ENCODE measurements at regions not wholly inside any gene's neighbourhood (a gene's known extent, or its start where the extent isn't known, plus 50 kb on each side); places are given as distances from the start of the nearest gene placed in this dataset.

DNA sequence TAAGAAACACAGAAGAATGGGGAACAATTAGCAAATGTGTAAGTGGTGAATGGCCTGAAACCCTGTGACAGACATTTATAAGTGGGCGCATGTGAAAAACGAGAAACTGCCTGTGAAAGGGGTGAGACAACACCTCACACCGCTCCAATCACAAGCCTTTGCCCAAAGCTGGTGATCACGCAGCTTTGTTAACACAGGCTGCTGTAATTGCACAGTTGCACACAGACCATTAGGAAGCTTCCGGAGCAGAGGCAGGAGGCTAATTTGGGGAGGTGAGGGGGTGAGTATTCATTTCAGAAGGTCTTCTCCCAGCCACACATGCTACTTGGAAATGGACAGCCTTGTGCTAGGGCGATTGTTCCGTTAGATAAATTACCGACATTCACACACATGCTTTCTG is 294.0 kb downstream of the MED10 start:
- 94 to 99% methylated on average over 8 of the region's 8 CpGs for WGBS, 2 donors
- no peaks in the 10 kb centered on the region for H3K27me3 ChIP-seq (ENCODE audit: control insufficient read depth in 1 of 2, insufficient read depth in 2 of 2, low read length in 1 of 2)
- H3K4me3 ChIP-seq (ENCODE audit: low read length in 2 of 2) = no peak overlapping the region
- H3K27ac ChIP-seq (ENCODE audit: low read depth in 1 of 2, low read length in 2 of 2) = no peak overlapping the region
- no peak for ATAC-seq (ENCODE audit: low FRiP score)
- intact Hi-C loops (cut with DNase I) = no loop called here
- no peaks in the 10 kb centered on the region for H3K36me3 ChIP-seq (ENCODE audit: control insufficient read depth in 1 of 2, insufficient read depth in 2 of 2, low read length in 1 of 2)
- no peaks in the 10 kb centered on the region for H3K4me1 ChIP-seq (ENCODE audit: control insufficient read depth in 1 of 2, insufficient read depth in 2 of 2, low read length in 2 of 2)
- no peak for DNase-seq
- no peaks in the 10 kb centered on the region for H3K9me3 ChIP-seq (ENCODE audit: control insufficient read depth, low read length)

DNA sequence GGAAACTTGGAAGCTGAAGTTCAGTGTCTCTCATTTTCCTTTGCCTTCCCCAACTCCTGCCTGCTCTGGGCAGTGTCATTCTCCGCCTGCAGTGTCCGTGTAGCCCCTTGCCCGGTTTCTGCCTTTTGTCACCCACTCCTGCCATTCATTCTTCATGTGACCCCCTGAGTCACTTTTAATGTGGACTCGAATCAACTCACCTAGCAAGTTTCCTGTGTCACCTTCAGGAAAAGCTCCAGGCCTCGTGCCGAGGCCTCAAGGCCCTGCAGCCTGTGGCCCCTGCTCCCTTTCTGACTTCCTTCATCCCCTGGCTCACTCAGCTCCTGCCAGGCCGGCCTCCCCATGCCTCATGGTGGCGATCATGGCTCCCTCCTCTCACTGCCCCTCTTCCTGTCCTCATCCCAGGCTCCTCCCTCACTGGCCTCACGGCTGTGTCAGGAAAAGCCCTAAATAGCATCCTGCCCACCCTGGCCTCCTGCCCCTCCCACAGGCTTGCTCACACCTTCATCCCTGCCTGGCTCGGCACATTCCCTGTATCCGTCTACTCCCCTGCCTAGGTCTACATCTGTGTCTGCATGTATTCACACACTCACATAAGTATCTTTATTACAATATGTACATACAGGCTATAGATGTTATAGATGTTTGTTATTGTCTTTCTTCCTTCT is 294.9 kb downstream of the MED10 start:
- no peak overlapping the region for H3K27ac ChIP-seq (ENCODE audit: low read depth in 1 of 2, low read length in 2 of 2)
- DNase-seq = no peak
- H3K4me3 ChIP-seq (ENCODE audit: low read length in 2 of 2) = no peak overlapping the region
- no peaks in the 10 kb centered on the region for H3K36me3 ChIP-seq (ENCODE audit: control insufficient read depth in 1 of 2, insufficient read depth in 2 of 2, low read length in 1 of 2)
- intact Hi-C loops (cut with DNase I) = no loop called here
- no peaks in the 10 kb centered on the region for H3K27me3 ChIP-seq (ENCODE audit: control insufficient read depth in 1 of 2, insufficient read depth in 2 of 2, low read length in 1 of 2)
- no peaks in the 10 kb centered on the region for H3K9me3 ChIP-seq (ENCODE audit: control insufficient read depth, low read length)
- WGBS, 2 donors = 71 to 76% methylated on average over 11 of the region's 11 CpGs
- no peaks in the 10 kb centered on the region for H3K4me1 ChIP-seq (ENCODE audit: control insufficient read depth in 1 of 2, insufficient read depth in 2 of 2, low read length in 2 of 2)
- no peak for ATAC-seq (ENCODE audit: low FRiP score)

- no peak for ATAC-seq (ENCODE audit: low FRiP score)
- Histone ChIP-seq H3K4me3 (ENCODE audit: low read length in 2 of 2) (no peak overlapping the region), H3K9me3 (ENCODE audit: control insufficient read depth, low read length) (no peaks in the 10 kb centered on the region), H3K36me3 (ENCODE audit: control insufficient read depth in 1 of 2, insufficient read depth in 2 of 2, low read length in 1 of 2) (no peaks in the 10 kb centered on the region), H3K27ac (ENCODE audit: low read depth in 1 of 2, low read length in 2 of 2) (no peak overlapping the region), H3K27me3 (ENCODE audit: control insufficient read depth in 1 of 2, insufficient read depth in 2 of 2, low read length in 1 of 2) (no peaks in the 10 kb centered on the region), H3K4me1 (ENCODE audit: control insufficient read depth in 1 of 2, insufficient read depth in 2 of 2, low read length in 2 of 2) (no peaks in the 10 kb centered on the region)
- intact Hi-C loops (cut with DNase I) = no loop called here
- no peak for DNase-seq
- whole genome bisulfite sequencing, 2 donors = 26 to 37% methylated on average over 2 of the region's 2 CpGs
These were observed 295.7 kb downstream of the MED10 start for GRCh38 chr5:6082685-6083084.

- ATAC-seq (ENCODE audit: low FRiP score) (no peak), DNase-seq (no peak)
- no peaks in the 10 kb centered on the region for H3K4me1 ChIP-seq (ENCODE audit: control insufficient read depth in 1 of 2, insufficient read depth in 2 of 2, low read length in 2 of 2)
- intact Hi-C loops (cut with DNase I) = no loop called here
- H3K27me3 ChIP-seq (ENCODE audit: control insufficient read depth in 1 of 2, insufficient read depth in 2 of 2, low read length in 1 of 2) = peaks cover 0 to 2% of the 10 kb centered on the region in 2 donors
- no peaks in the 10 kb centered on the region for H3K9me3 ChIP-seq (ENCODE audit: control insufficient read depth, low read length)
- H3K27ac ChIP-seq (ENCODE audit: low read depth in 1 of 2, low read length in 2 of 2) = no peak overlapping the region
- H3K36me3 ChIP-seq (ENCODE audit: control insufficient read depth in 1 of 2, insufficient read depth in 2 of 2, low read length in 1 of 2) = no peaks in the 10 kb centered on the region
- H3K4me3 ChIP-seq (ENCODE audit: low read length in 2 of 2) = no peak overlapping the region
- WGBS, 2 donors = 91 to 92% methylated on average over 4 of the region's 4 CpGs
These were observed 296.6 kb downstream of the MED10 start for GRCh38 chr5:6081727-6082210.

DNA sequence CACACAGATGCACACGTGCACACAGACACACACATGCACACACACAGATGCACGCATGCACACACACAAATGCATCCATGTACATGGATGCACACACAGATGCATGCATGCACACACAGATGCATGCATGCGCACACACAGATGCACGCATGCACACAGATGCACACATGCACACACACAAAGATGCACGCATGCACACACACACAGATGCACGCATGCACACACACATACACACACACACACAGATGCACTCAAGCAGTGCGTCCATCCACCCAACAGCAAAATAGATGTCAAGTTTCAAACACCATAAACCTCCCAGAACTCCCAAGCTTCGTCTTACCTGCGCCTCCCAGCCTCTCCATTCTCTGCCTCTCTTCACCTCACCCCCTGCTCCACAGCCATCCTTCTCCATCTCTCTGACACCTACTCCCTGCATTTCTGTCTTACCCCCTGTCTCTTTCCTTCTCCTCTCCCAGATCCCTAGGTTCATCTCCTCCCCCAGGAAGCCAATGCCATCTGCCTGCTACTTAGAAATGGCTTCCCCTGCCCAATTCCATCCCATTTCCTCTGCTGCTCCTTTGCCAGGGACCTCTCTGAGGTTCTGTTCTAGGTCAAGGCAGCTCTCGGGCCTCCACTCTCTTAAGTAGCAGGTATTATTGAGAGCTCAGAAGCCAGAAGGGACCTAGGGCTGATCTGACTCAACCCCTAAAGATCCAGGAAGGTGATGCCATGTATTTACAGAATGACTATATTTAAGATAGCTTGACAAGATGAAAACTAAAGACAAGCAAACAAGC is 297.2 kb downstream of the MED10 start:
- WGBS, 2 donors = 95 to 96% methylated on average over 10 of the region's 10 CpGs
- peaks cover 0 to 2% of the 10 kb centered on the region in 2 donors for H3K27me3 ChIP-seq (ENCODE audit: control insufficient read depth in 1 of 2, insufficient read depth in 2 of 2, low read length in 1 of 2)
- intact Hi-C loops (cut with DNase I) = no loop called here
- no peak overlapping the region for H3K27ac ChIP-seq (ENCODE audit: low read depth in 1 of 2, low read length in 2 of 2)
- H3K9me3 ChIP-seq (ENCODE audit: control insufficient read depth, low read length) = no peaks in the 10 kb centered on the region
- DNase-seq (no peak), ATAC-seq (ENCODE audit: low FRiP score) (no peak)
- H3K4me3 ChIP-seq (ENCODE audit: low read length in 2 of 2) = no peak overlapping the region
- no peaks in the 10 kb centered on the region for H3K36me3 ChIP-seq (ENCODE audit: control insufficient read depth in 1 of 2, insufficient read depth in 2 of 2, low read length in 1 of 2)
- H3K4me1 ChIP-seq (ENCODE audit: control insufficient read depth in 1 of 2, insufficient read depth in 2 of 2, low read length in 2 of 2) = no peaks in the 10 kb centered on the region

DNA sequence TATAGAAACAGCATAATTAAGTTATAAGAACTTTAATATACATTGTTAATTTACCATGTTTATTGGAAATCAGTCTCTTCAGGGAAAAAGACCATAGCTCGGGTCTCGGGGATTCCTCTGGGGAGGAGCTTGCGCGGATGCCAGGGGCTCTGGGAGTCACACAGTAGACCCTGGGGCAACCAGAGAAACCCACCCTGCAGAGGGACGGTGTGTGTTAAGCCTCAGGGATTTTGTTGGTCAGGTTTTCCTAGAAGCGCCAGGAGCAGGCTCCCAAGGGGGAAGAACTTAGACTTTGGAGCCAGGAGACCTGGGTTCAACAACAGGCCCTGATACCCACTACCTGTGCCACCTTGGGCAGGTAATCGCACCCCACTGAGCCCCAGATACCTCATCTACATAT is 297.9 kb downstream of the MED10 start:
- intact Hi-C loops (cut with DNase I) = no loop called here
- H3K27ac ChIP-seq (ENCODE audit: low read depth in 1 of 2, low read length in 2 of 2) = no peak overlapping the region
- DNase-seq = no peak
- peaks cover 0 to 2% of the 10 kb centered on the region in 2 donors for H3K27me3 ChIP-seq (ENCODE audit: control insufficient read depth in 1 of 2, insufficient read depth in 2 of 2, low read length in 1 of 2)
- H3K4me1 ChIP-seq (ENCODE audit: control insufficient read depth in 1 of 2, insufficient read depth in 2 of 2, low read length in 2 of 2) = no peaks in the 10 kb centered on the region
- 95% methylated on average over 7 of the region's 7 CpGs for WGBS, 2 donors
- H3K36me3 ChIP-seq (ENCODE audit: control insufficient read depth in 1 of 2, insufficient read depth in 2 of 2, low read length in 1 of 2) = no peaks in the 10 kb centered on the region
- no peaks in the 10 kb centered on the region for H3K9me3 ChIP-seq (ENCODE audit: control insufficient read depth, low read length)
- no peak overlapping the region for H3K4me3 ChIP-seq (ENCODE audit: low read length in 2 of 2)
- no peak for ATAC-seq (ENCODE audit: low FRiP score)

DNA sequence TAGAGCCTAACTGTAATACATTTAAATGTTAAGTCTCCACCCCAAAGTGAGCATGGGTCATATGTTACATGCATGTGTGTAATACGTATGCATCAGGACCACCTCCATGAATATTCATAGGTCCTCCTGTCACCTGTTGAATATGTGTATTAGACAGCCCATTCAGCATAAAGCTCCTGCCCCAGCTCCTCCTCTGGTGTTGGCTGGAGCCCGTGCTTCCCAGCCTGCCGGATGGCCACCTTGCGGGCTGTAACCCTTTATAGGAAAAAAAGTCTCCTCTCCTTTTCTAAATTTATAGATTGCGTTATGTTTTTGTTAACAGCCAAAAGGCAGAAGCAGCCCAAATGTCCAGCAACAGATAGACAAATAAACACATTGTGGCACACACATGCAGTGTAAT is 299.5 kb downstream of the MED10 start:
- 87 to 89% methylated on average over 5 of the region's 5 CpGs for WGBS, 2 donors

DNA sequence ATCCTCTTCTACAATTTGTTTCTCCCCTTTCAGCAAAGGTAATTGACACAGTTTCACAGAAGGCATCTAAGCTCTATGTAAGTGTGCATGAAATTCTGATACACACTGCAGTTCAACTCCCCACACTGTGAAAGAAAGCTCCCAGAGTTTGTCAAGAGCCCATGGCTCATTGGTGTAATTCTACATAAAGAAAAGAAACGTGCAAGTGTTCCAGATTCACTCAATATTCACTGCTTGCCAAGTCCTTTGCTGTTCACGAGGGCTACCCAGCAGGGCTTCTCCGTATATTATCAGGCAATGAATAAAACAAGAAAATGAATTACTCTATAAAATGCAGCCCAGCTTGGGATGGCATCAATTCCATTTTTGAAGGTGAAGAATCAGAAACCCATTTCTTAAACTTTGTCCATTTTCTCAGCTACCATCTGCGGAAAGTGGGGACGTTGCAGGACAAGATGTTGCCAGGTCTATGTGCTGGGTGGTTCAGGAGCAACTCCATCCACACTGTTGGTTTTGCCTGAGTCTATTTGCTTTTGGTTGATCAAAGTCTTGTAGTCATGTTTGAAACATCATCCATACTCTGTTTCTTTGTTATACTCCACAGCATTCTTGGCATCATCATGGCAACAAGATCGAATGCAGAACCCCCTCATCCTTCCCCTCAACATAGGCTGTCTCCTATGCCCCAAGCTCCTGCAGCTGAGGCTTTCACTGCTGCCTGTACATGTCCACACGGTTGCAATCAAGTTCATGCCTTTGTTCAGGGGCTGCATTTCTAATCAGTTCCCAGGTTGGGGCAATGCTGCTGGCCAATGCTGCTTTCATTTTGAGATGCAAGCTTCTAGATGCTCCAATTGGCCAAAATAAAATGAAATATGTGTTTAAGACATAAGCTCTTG is 301.8 kb downstream of the MED10 start:
- no peaks in the 10 kb centered on the region for H3K36me3 ChIP-seq (ENCODE audit: control insufficient read depth in 1 of 2, insufficient read depth in 2 of 2, low read length in 1 of 2)
- WGBS, 2 donors = 80 to 82% methylated on average over 7 of the region's 7 CpGs
- H3K27ac ChIP-seq (ENCODE audit: low read depth in 1 of 2, low read length in 2 of 2) = no peak overlapping the region
- peaks cover 0 to 2% of the 10 kb centered on the region in 2 donors for H3K27me3 ChIP-seq (ENCODE audit: control insufficient read depth in 1 of 2, insufficient read depth in 2 of 2, low read length in 1 of 2)
- H3K9me3 ChIP-seq (ENCODE audit: control insufficient read depth, low read length) = no peaks in the 10 kb centered on the region
- ATAC-seq (ENCODE audit: low FRiP score) = no peak
- no peak for DNase-seq
- no peaks in the 10 kb centered on the region for H3K4me1 ChIP-seq (ENCODE audit: control insufficient read depth in 1 of 2, insufficient read depth in 2 of 2, low read length in 2 of 2)
- H3K4me3 ChIP-seq (ENCODE audit: low read length in 2 of 2) = no peak overlapping the region
- intact Hi-C loops (cut with DNase I) = no loop called here

More for the DNA sequence above, 299.5 kb downstream of the MED10 start:
- H3K4me3 ChIP-seq (ENCODE audit: low read length in 2 of 2) = no peak overlapping the region
- intact Hi-C loops (cut with DNase I) = no loop called here
- H3K4me1 ChIP-seq (ENCODE audit: control insufficient read depth in 1 of 2, insufficient read depth in 2 of 2, low read length in 2 of 2) = no peaks in the 10 kb centered on the region
- H3K27me3 ChIP-seq (ENCODE audit: control insufficient read depth in 1 of 2, insufficient read depth in 2 of 2, low read length in 1 of 2) = peaks cover 0 to 2% of the 10 kb centered on the region in 2 donors
- no peak overlapping the region for H3K27ac ChIP-seq (ENCODE audit: low read depth in 1 of 2, low read length in 2 of 2)
- no peak for ATAC-seq (ENCODE audit: low FRiP score)
- no peaks in the 10 kb centered on the region for H3K9me3 ChIP-seq (ENCODE audit: control insufficient read depth, low read length)
- H3K36me3 ChIP-seq (ENCODE audit: control insufficient read depth in 1 of 2, insufficient read depth in 2 of 2, low read length in 1 of 2) = no peaks in the 10 kb centered on the region
- no peak for DNase-seq

Data from aorta (tissue), 5 donors.